Ovary (tissue), 7 donors: ENCODE measurements at regions not wholly inside any gene's neighbourhood (a gene's known extent, or its start where the extent isn't known, plus 50 kb on each side); places are given as distances from the start of the nearest gene placed in this dataset.

ENCODE experiments used
- DNase-seq, 5 donors: peaks; one replicate each; pipeline ENCODE4 v3.0.0-alpha.2; 2019 to 2020
- H3K27ac ChIP-seq, 2 donors: fragments of 200-600 bp; one replicate each; pipeline versions ENCODE4 v1.5.1 to v1.8.0; 2019 to 2022
- H3K27me3 ChIP-seq: fragments of 200-600 bp; one replicate; pipeline ENCODE4 v1.8.0; 2022
- H3K36me3 ChIP-seq: fragments of 200-600 bp; sonication (generic); one replicate; pipeline ENCODE4 v1.5.1; 2019
- H3K4me1 ChIP-seq: one replicate; pipeline ENCODE4 v1.8.1; 2013; ENCODE audit warnings: mild to moderate bottlenecking, moderate library complexity; ENCODE audit not compliant: insufficient read depth
- H3K4me3 ChIP-seq: fragments of 200-600 bp; sonication (generic); one replicate; pipeline ENCODE4 v1.5.1; 2017
- H3K9me3 ChIP-seq, 2 donors: fragments of 200-600 bp in 1 of 2; sonication (generic) in 1 of 2; one replicate each; pipeline versions ENCODE4 v1.5.1 to v1.8.1; 2013 to 2019; ENCODE audit warnings: mild to moderate bottlenecking in 1 of 2, moderate library complexity in 1 of 2
- EP300 ChIP-seq: sonication (generic); formaldehyde crosslinking; IDR thresholded peaks from one replicate; pipeline ENCODE4 v1.6.1; 2017; ENCODE audit warnings: antibody characterized with exemption
- POLR2A ChIP-seq: fragments of 450-650 bp; IDR thresholded peaks from one replicate; pipeline ENCODE4 v1.6.1; 2017; ENCODE audit warnings: antibody characterized with exemption, mild to moderate bottlenecking, moderate library complexity
- WGBS, 3 donors: extraction: QIAGEN DNeasy Blood & Tissue Kit in 1 of 3; methylation state at CpG; one replicate each; pipeline versions ENCODE4 v1.1.5 to v1.1.7; 2013 to 2017; 5-methylcytosine and 5-hydroxymethylcytosine counted together
- intact Hi-C, 4 donors: fragments of 100-400 bp; cut with DNase I; formaldehyde crosslinking; loops; one replicate each; pipeline versions ENCODE4 v1.11.0 to v1.15.1; 2022 to 2023
- TF ChIP-seq, protein P1 (sequence below), 3 donors: fragments of 450-650 bp in 2 of 3; fragments of 200-600 bp in 1 of 3; IDR thresholded peaks; one replicate each; pipeline versions ENCODE4 v1.5.1 to v1.8.0; 2016 to 2022; ENCODE audit warnings: antibody characterized with exemption in 3 of 3, mild to moderate bottlenecking in 1 of 3
- donor health status: DM: no; HTN: no; CAD: no; lungs with moderate emphysema.
- donor health status: DM: no; HTN: no; CAD: no.
- donor health status: Bipolar disorder and iron deficiency.
- donor health status: DM: no; HTN: no; CAD: no.
- donor health status: DM: yes; HTN: yes; CAD: no.

DNA sequence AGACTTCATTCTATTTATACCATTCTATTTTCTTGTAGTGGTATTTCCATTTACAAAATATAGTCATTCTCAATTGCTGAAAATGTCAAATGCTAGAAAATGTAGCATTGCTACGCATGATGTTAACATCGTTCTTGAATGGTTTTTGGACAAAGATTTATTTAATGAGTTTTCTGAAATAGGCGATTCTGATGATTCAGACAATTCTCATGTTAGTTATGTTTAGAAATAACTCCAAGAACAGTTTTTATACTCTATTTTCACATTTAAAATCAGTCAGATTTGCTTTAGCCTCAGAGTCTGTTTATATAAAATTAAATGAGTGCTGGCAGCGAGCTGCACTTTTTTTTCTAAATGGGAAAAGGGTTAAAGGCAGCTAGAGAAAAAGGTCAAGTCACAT is 414.8 kb upstream of the MGAT4C start:
- Histone ChIP-seq H3K36me3 (no peaks in the 10 kb centered on the region), H3K4me1 (no peaks in the 10 kb centered on the region), H3K27me3 (no peaks in the 10 kb centered on the region), H3K9me3 (no peaks in the 10 kb centered on the region), H3K27ac (no peak overlapping the region), H3K4me3 (no peak overlapping the region)
- 54 to 80% (median 77%) methylated on average over 4 of the region's 4 CpGs for WGBS, 3 donors
- no peak for TF ChIP-seq EP300
- TF ChIP-seq, protein P1, sequence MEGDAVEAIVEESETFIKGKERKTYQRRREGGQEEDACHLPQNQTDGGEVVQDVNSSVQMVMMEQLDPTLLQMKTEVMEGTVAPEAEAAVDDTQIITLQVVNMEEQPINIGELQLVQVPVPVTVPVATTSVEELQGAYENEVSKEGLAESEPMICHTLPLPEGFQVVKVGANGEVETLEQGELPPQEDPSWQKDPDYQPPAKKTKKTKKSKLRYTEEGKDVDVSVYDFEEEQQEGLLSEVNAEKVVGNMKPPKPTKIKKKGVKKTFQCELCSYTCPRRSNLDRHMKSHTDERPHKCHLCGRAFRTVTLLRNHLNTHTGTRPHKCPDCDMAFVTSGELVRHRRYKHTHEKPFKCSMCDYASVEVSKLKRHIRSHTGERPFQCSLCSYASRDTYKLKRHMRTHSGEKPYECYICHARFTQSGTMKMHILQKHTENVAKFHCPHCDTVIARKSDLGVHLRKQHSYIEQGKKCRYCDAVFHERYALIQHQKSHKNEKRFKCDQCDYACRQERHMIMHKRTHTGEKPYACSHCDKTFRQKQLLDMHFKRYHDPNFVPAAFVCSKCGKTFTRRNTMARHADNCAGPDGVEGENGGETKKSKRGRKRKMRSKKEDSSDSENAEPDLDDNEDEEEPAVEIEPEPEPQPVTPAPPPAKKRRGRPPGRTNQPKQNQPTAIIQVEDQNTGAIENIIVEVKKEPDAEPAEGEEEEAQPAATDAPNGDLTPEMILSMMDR (IDR thresholded peaks at IDR 0.05) = no peak
- no peak for TF ChIP-seq POLR2A
- DNase-seq = no peak
- intact Hi-C loops = no loop called here

DNA sequence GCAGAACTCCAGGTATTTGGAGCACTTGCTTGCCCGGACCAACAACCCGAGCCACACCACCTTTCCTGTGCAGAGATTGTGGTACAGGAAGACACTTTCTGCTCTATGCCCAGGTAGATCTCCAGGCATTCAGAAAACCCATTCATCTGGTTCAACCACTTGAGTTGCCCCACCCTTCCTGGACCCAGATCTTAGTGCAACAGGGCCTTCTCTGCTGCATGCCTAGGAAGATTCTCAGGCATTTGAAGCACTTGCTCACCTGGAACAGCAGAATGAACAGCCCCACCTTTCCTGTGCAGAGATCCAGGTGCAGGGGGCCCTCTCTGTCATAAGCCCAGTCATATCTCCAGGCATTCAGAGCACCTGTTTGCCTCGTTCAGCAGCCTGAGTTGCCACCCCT is 412.8 kb upstream of the MGAT4C start:
- H3K36me3 ChIP-seq = no peaks in the 10 kb centered on the region
- TF ChIP-seq EP300 (no peak), POLR2A (no peak)
- TF ChIP-seq, protein P1 (IDR thresholded peaks at IDR 0.05) = no peak
- H3K27ac ChIP-seq = no peak overlapping the region
- no peaks in the 10 kb centered on the region for H3K9me3 ChIP-seq
- H3K4me3 ChIP-seq = no peak overlapping the region
- no peak for DNase-seq
- no peaks in the 10 kb centered on the region for H3K27me3 ChIP-seq
- WGBS, 3 donors = 73 to 87% (median 82%) methylated on average over 3 of the region's 3 CpGs
- H3K4me1 ChIP-seq = no peaks in the 10 kb centered on the region
- intact Hi-C loops = no loop called here

DNA sequence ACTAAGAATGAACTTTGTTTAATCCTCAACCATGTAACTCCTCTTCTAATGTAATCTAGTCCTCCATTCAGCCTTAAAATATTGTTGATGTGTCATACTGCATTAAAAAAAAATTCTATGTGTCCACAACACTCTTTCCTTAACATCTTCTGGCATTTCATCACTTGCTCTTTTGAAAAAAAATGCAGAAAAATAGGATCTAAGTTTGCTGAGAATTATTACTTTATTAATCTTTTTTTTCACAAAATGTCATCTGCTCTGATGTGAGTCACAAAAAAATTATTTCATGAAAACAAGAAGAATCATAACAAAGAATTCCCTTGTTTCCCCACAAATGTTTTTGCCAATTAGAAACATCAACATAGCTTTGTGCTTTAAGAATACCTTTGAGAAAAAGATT is 410.1 kb upstream of the MGAT4C start:
- DNase-seq = no peak
- Histone ChIP-seq H3K4me3 (no peak overlapping the region), H3K36me3 (no peaks in the 10 kb centered on the region), H3K27me3 (no peaks in the 10 kb centered on the region), H3K9me3 (no peaks in the 10 kb centered on the region), H3K4me1 (no peaks in the 10 kb centered on the region), H3K27ac (no peak overlapping the region)
- intact Hi-C loops = no loop called here
- TF ChIP-seq EP300 (no peak), POLR2A (no peak)
- TF ChIP-seq, protein P1 (IDR thresholded peaks at IDR 0.05) = no peak

DNA sequence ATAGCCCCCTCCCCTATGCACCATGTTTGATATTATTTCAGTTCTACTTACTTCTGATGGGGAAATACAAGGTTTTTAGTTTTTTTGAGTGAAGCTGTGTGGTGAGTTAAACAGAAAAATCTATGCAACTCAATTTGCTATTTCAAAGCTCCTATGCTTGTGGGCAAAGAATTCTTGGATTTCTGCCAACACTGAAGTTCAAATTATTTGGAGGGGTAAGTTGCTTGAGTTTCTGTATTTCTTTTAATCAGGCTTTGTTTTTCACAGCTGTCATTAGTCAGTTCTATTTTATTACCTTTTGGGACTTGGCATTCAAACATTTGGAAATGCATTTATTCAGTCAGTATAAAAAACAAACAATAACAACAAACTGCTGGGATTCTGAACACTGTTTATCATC is 407.5 kb upstream of the MGAT4C start:
- H3K9me3 ChIP-seq = no peaks in the 10 kb centered on the region
- no peak for DNase-seq
- H3K4me1 ChIP-seq = no peaks in the 10 kb centered on the region
- no peaks in the 10 kb centered on the region for H3K36me3 ChIP-seq
- no peaks in the 10 kb centered on the region for H3K27me3 ChIP-seq
- intact Hi-C loops = no loop called here
- H3K4me3 ChIP-seq = no peak overlapping the region
- H3K27ac ChIP-seq = no peak overlapping the region
- TF ChIP-seq POLR2A (no peak), EP300 (no peak)
- TF ChIP-seq, protein P1 (IDR thresholded peaks at IDR 0.05) = no peak

DNA sequence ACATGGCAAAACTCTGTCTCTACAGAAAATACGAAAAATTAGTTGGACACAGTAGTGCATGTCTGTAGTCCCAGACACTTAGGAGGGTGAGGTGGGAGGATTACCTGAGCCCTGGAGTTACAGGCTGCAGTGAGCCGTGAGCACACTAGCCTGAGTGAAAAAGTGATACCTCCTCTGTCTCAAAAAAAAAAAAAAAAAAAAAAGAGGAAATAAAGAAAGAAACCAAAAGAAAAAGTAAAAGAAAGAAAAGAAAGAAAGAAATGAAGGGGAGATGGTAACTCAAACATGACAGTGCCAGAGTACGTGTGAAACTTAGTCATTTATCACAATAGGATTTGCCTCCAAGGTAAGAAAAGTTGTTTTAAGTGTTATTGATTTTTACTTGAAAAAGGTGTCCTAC is 407.0 kb upstream of the MGAT4C start:
- Histone ChIP-seq H3K27me3 (no peaks in the 10 kb centered on the region), H3K4me3 (no peak overlapping the region), H3K27ac (no peak overlapping the region), H3K4me1 (no peaks in the 10 kb centered on the region), H3K36me3 (no peaks in the 10 kb centered on the region), H3K9me3 (no peaks in the 10 kb centered on the region)
- WGBS, 3 donors = 79 to 87% (median 87%) methylated on average over 3 of the region's 3 CpGs
- intact Hi-C loops = no loop called here
- no peak for TF ChIP-seq POLR2A
- TF ChIP-seq, protein P1 (IDR thresholded peaks at IDR 0.05) = no peak
- no peak for TF ChIP-seq EP300
- DNase-seq = no peak
